GM23248 (cell line): ENCODE measurements at regions not wholly inside any gene's neighbourhood (a gene's known extent, or its start where the extent isn't known, plus 50 kb on each side); places are given as distances from the start of the nearest gene placed in this dataset.

Experiments
- EZH2 ChIP-seq: fragments of 200-600 bp; sonication (generic); IDR thresholded peaks from 2 replicates; pipeline ENCODE4 v1.6.1; 2018; ENCODE audit warnings: antibody characterized with exemption, mild to moderate bottlenecking; ENCODE audit not compliant: insufficient read depth, poor library complexity, severe bottlenecking
- EZH2phosphoT487 ChIP-seq: fragments of 200-600 bp; sonication (generic); IDR thresholded peaks from 2 replicates; pipeline ENCODE4 v1.6.1; 2018; ENCODE audit warnings: antibody characterized with exemption, moderate library complexity, mild to moderate bottlenecking, low read depth; ENCODE audit not compliant: insufficient read depth

- TF ChIP-seq EZH2 (no peak), EZH2phosphoT487 (no peak)
Measured at GRCh38 chr10:83582407-83583095, 556.8 kb upstream of the GHITM start.
